IMR-90 (cell line): ENCODE measurements at regions not wholly inside any gene's neighbourhood (a gene's known extent, or its start where the extent isn't known, plus 50 kb on each side); places are given as distances from the start of the nearest gene placed in this dataset.

Experiments used
- ATAC-seq: fragments of 200-7000 bp; cut with Tn5 transposase; 2 replicates; pipeline ENCODE4 v1.9.1; 2020; ENCODE audit warnings: low read depth, mild to moderate bottlenecking, moderate library complexity
- BruUV-seq: library from RNA; stranded (reverse); fragments of 400-500 nt; replicated peaks from 2 replicates; lab custom pipeline; 2021; lab: Mats Ljungman, UMichigan
- CTCF ChIA-PET: fragments of 300-600 bp; formaldehyde crosslinking; extraction: SDS; loops from one replicate; lab custom pipeline; 2021; ENCODE audit warnings: antibody characterized with exemption; lab: Yijun Ruan, JAX
- POLR2A ChIA-PET: fragments of 300-600 bp; sonication (Branson Sonifier 250); formaldehyde crosslinking; loops from one replicate; lab custom pipeline; 2022; ENCODE audit warnings: antibody characterized with exemption; ENCODE audit not compliant: unreplicated experiment; lab: Charles Lee
- DNase-seq: peaks from one replicate; pipeline ENCODE4 v3.0.0; 2013
- H2AFZ ChIP-seq: replicated peaks from 2 replicates; pipeline ENCODE3; 2013; ENCODE audit warnings: low read length, mild to moderate bottlenecking; ENCODE audit not compliant: poor library complexity
- H2AK5ac ChIP-seq: 2 replicates; pipeline ENCODE4 v1.6.1; 2013; ENCODE audit warnings: low read depth, low read length, inconsistent platforms
- H2AK9ac ChIP-seq: replicated peaks from 2 replicates; pipeline ENCODE3; 2013; ENCODE audit warnings: mild to moderate bottlenecking, low read depth, low read length, moderate library complexity; ENCODE audit not compliant: poor library complexity
- H2BK120ac ChIP-seq: 2 replicates; pipeline ENCODE4 v1.6.1; 2013; ENCODE audit warnings: low read depth, low read length, inconsistent platforms
- H2BK15ac ChIP-seq: 3 replicates; pipeline ENCODE4 v1.6.1; 2013; ENCODE audit warnings: low read depth, low read length, inconsistent platforms
- H2BK20ac ChIP-seq: 2 replicates; pipeline ENCODE4 v1.6.1; 2013; ENCODE audit warnings: low read depth, mild to moderate bottlenecking, inconsistent platforms, low read length, moderate library complexity
- H2BK5ac ChIP-seq: 2 replicates; pipeline ENCODE4 v1.6.1; 2013; ENCODE audit warnings: mild to moderate bottlenecking, low read depth, low read length, inconsistent platforms; ENCODE audit not compliant: poor library complexity, severe bottlenecking
- H3K14ac ChIP-seq: replicated peaks from 2 replicates; pipeline ENCODE4 v1.6.1; 2013; ENCODE audit warnings: low read depth, low read length, inconsistent platforms
- H3K18ac ChIP-seq: 2 replicates; pipeline ENCODE4 v1.6.1; 2013; ENCODE audit warnings: low read depth, low read length, control low read depth
- H3K23ac ChIP-seq: 2 replicates; pipeline ENCODE4 v1.6.1; 2013; ENCODE audit warnings: low read depth, low read length, inconsistent platforms
- H3K27ac ChIP-seq: 2 replicates; pipeline ENCODE4 v1.5.1; 2013; ENCODE audit warnings: mild to moderate bottlenecking, control low read depth, low read length; ENCODE audit not compliant: insufficient read depth
- H3K27me3 ChIP-seq: 2 replicates; pipeline ENCODE4 v1.6.1; 2013; ENCODE audit warnings: low read length; ENCODE audit not compliant: control insufficient read depth, insufficient read depth
- H3K36me3 ChIP-seq: 2 replicates; pipeline ENCODE4 v1.6.1; 2013; ENCODE audit warnings: low read length, mixed read lengths; ENCODE audit not compliant: control insufficient read depth, insufficient read depth
- H3K4ac ChIP-seq: 2 replicates; pipeline ENCODE4 v1.6.1; 2013; ENCODE audit warnings: low read depth, low read length, inconsistent platforms
- H3K4me1 ChIP-seq: 2 replicates; pipeline ENCODE4 v1.6.1; 2013; ENCODE audit warnings: low read length, mixed read lengths; ENCODE audit not compliant: control insufficient read depth, insufficient read depth
- H3K4me2 ChIP-seq: 2 replicates; pipeline ENCODE4 v1.6.1; 2013; ENCODE audit warnings: low read depth, mild to moderate bottlenecking, control low read depth, low read length, moderate library complexity
- H3K4me3 ChIP-seq: 2 replicates; pipeline ENCODE4 v1.5.1; 2013; ENCODE audit warnings: low read depth, mild to moderate bottlenecking, control low read depth, low read length, moderate library complexity; ENCODE audit not compliant: insufficient read depth
- H3K56ac ChIP-seq: 2 replicates; pipeline ENCODE4 v1.6.1; 2013; ENCODE audit warnings: low read length, inconsistent platforms; ENCODE audit not compliant: insufficient read depth; ENCODE audit errors: extremely low read depth
- H3K79me1 ChIP-seq, 2 experiments: 2 replicates each; pipeline ENCODE4 v1.6.1; 2013; ENCODE audit warnings: low read length in 2 of 2, inconsistent platforms in 1 of 2, low read depth in 1 of 2
- H3K9ac ChIP-seq: 2 replicates; pipeline ENCODE4 v1.6.1; 2013; ENCODE audit warnings: low read depth, low read length, control low read depth
- H3K9me1 ChIP-seq: 2 replicates; pipeline ENCODE4 v1.6.1; 2013; ENCODE audit warnings: low read length, inconsistent platforms; ENCODE audit not compliant: insufficient read depth
- H3K9me3 ChIP-seq: 2 replicates; pipeline ENCODE4 v1.6.1; 2013; ENCODE audit warnings: low read length; ENCODE audit not compliant: control insufficient read depth, insufficient read depth
- H4K20me1 ChIP-seq: 2 replicates; pipeline ENCODE4 v1.6.1; 2013; ENCODE audit warnings: low read length, inconsistent platforms; ENCODE audit not compliant: insufficient read depth
- H4K5ac ChIP-seq: 2 replicates; pipeline ENCODE4 v1.6.1; 2013; ENCODE audit warnings: mild to moderate bottlenecking, low read depth, low read length, control low read depth
- H4K8ac ChIP-seq, 2 experiments: 2 replicates each; pipeline ENCODE4 v1.6.1; 2013; ENCODE audit warnings: low read depth in 2 of 2, low read length in 2 of 2, control low read depth in 1 of 2, inconsistent platforms in 1 of 2
- H4K91ac ChIP-seq: 2 replicates; pipeline ENCODE4 v1.6.1; 2013; ENCODE audit warnings: low read depth, low read length, inconsistent platforms; ENCODE audit not compliant: insufficient read depth
- CHD1 ChIP-seq: IDR thresholded peaks from 2 replicates; pipeline ENCODE4 v1.6.1; 2012; ENCODE audit warnings: low read depth, low read length, improper control_type of control experiment
- MAZ ChIP-seq: IDR thresholded peaks from 2 replicates; pipeline ENCODE4 v1.6.1; 2012; ENCODE audit warnings: low read depth, mild to moderate bottlenecking, low read length, improper control_type of control experiment, moderate library complexity, borderline replicate concordance
- MXI1 ChIP-seq: IDR thresholded peaks from 2 replicates; pipeline ENCODE4 v1.6.1; 2012; ENCODE audit warnings: low read depth, mild to moderate bottlenecking, low read length, moderate library complexity, borderline replicate concordance
- RFX5 ChIP-seq: IDR thresholded peaks from 2 replicates; pipeline ENCODE4 v1.8.0; 2012; ENCODE audit warnings: low read depth, mild to moderate bottlenecking, low read length, moderate library complexity
- SMC3 ChIP-seq: fragments of 150-350 bp; IDR thresholded peaks from 2 replicates; pipeline ENCODE4 v1.6.1; 2016; ENCODE audit warnings: low read depth, mild to moderate bottlenecking, antibody characterized with exemption, low read length, moderate library complexity
- WGBS, 2 experiments: methylation state at CpG; one replicate each; pipeline versions ENCODE4 v1.1.5 to v1.1.7; 2013; ENCODE audit warnings: missing lambda C conversion rate in 2 of 2; ENCODE audit not compliant: insufficient read length in 1 of 2; ENCODE audit errors: extremely low coverage in 2 of 2; 5-methylcytosine and 5-hydroxymethylcytosine counted together
- dilution Hi-C: fragments of 300-500 bp; cut with HindIII; formaldehyde crosslinking; loops from one replicate; pipeline ENCODE4 v1.14.3; 2018; ENCODE audit warnings: low sequenced_read_pairs; ENCODE audit not compliant: unreplicated experiment
- in situ Hi-C: fragments of 300-500 bp; cut with MboI; formaldehyde crosslinking; loops from 3 replicates; pipeline ENCODE4 v1.14.3; 2019; ENCODE audit warnings: low sequenced_read_pairs, inconsistent platforms, mixed read lengths
- intact Hi-C: fragments of 100-400 bp; cut with micrococcal nuclease; formaldehyde crosslinking; loops from 2 replicates; pipeline ENCODE4 v1.10.0; 2022

DNA sequence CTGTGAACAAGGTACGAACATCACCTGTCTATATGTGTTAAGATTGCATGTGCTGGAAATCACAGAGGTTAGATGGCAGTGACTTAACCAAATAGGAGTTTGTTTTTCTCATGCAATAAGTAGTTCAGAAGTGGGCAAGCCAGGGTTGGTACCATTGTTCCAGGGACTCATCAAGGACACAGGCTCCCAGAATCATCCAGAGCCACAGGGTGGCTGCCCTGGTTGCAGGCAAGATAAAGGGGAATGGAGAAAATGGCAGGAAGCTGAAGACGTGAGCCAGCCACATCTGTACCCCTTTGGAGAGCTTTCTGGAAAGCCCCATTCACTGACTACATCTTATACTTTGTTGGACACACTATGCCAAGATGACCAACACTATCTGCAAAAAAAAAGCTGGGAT is 126.0 kb upstream of the IL12B start:
- no peak overlapping the region for H2BK5ac ChIP-seq
- no peaks in the 10 kb centered on the region for H3K79me1 ChIP-seq
- no peak overlapping the region for H3K4me3 ChIP-seq
- H3K27ac ChIP-seq: no peak overlapping the region
- ATAC-seq (no peak), DNase-seq (no peak)
- H3K9ac ChIP-seq: no peak overlapping the region
- no peak overlapping the region for H3K14ac ChIP-seq
- H2BK15ac ChIP-seq: peak overlapping the region; percentile 3; the same call in 1 of the 3 replicates
- ChIA-PET CTCF (interaction anchor here (0.6 to 1.0 kb wide), 2 partner anchors 271 to 288 kb away, joined by 3 read pairs; no protein-coding TSS in a partner anchor), POLR2A (no interaction called here)
- no peak overlapping the region for H2AK5ac ChIP-seq
- H3K4me2 ChIP-seq: no peak overlapping the region
- H3K18ac ChIP-seq: no peak overlapping the region
- H2BK120ac ChIP-seq: peak overlapping the region; percentile 53; the same call in 1 of the 2 replicates
- H4K8ac ChIP-seq: no peak overlapping the region
- in situ Hi-C loops (no loop called here), dilution Hi-C loops (no loop called here), intact Hi-C loops (no loop called here)
- H3K4ac ChIP-seq: 0 out of 2 replicates have a peak overlapping the region, but pooled peaks have one; percentile 48
- H3K9me3 ChIP-seq: no peaks in the 10 kb centered on the region
- no peak overlapping the region; the same call in 1 of the 2 replicates for H4K91ac ChIP-seq
- H3K27me3 ChIP-seq: no peaks in the 10 kb centered on the region
- no TSS peak for BruUV-seq
- H4K20me1 ChIP-seq: no peaks in the 10 kb centered on the region
- TF ChIP-seq MAZ (no peak), CHD1 (no peak), MXI1 (no peak), SMC3 (no peak), RFX5 (no peak)
- peaks cover 14% of the 10 kb centered on the region for H3K9me1 ChIP-seq
- no peaks in the 10 kb centered on the region for H3K36me3 ChIP-seq
- 0 out of 2 replicates have a peak overlapping the region, but pooled peaks have one; percentile 20 for H2BK20ac ChIP-seq
- no peak overlapping the region for H4K5ac ChIP-seq
- no peak overlapping the region for H2AFZ ChIP-seq
- H2AK9ac ChIP-seq: no peak overlapping the region
- 100% methylated on average over 1 of the region's 2 CpGs; no CpG with 5 or more reads in 1 of the 2 experiments for WGBS, 2 experiments
- H3K4me1 ChIP-seq: peaks cover 9% of the 10 kb centered on the region
- no peak overlapping the region for H3K23ac ChIP-seq
- H3K56ac ChIP-seq: no peak overlapping the region
